ENCODE measurements at regions not wholly inside any gene's neighbourhood (a gene's known extent, or its start where the extent isn't known, plus 50 kb on each side); places are given as distances from the start of the nearest gene placed in this dataset.

DNA sequence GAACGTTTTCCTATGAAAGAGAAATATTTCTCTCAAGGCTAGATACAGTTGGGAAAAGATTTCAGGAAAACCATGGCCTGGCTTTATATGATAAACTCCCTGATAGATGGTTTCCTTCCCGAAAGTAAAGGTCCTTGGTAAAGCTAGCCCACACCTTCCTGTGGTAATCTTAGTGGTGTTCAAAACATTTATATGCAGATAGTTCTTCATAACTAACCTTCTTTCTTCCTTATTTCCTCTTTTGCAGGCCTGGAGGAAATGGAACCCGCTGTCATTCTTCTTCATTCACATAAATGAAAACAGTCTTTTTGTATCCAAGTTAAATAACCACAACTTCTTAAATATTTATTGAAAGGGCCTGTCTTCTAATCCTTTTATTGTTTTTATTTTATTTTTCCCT lies 474.0 kb upstream of the ACTBL2 start:
- Histone ChIP-seq H3K4me3 (ENCODE audit: low read depth, low read length) (no peak overlapping the region), H3K27me3 (ENCODE audit: control insufficient read depth, insufficient read depth, low read length) (no peaks in the 10 kb centered on the region), H3K36me3 (ENCODE audit: control insufficient read depth, insufficient read depth, low read length) (no peaks in the 10 kb centered on the region)
- DNase-seq (ENCODE audit: low read depth), result no peak
- TF ChIP-seq CTCF (IDR thresholded peaks at IDR 0.05; ENCODE audit: insufficient read depth, low read length, poor library complexity, severe bottlenecking), result no peak

DNA sequence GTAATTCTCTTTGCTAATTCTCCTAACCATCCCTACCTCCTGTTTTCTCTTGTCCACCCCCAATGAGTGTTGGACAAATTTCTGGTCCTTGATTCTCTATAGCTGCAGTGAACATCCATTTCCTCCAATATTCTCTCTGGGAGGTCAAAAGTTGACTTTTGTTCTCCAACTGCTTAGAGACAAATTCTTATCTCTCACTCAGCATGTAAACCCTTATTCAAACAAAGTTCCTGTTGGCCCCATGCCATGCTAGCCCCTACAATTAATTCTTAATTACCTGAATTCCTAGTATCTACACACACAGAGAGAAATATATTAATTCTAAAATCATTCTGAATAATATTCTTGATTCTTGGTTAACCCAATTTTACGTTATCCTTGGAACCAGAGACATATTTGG lies 472.9 kb upstream of the ACTBL2 start:
- H3K27me3 ChIP-seq (ENCODE audit: control insufficient read depth, insufficient read depth, low read length), result no peaks in the 10 kb centered on the region
- no peaks in the 10 kb centered on the region for H3K36me3 ChIP-seq (ENCODE audit: control insufficient read depth, insufficient read depth, low read length)
- DNase-seq (ENCODE audit: low read depth), result no peak
- no peak for TF ChIP-seq CTCF (IDR thresholded peaks at IDR 0.05; ENCODE audit: insufficient read depth, low read length, poor library complexity, severe bottlenecking)
- H3K4me3 ChIP-seq (ENCODE audit: low read depth, low read length), result no peak overlapping the region

DNA sequence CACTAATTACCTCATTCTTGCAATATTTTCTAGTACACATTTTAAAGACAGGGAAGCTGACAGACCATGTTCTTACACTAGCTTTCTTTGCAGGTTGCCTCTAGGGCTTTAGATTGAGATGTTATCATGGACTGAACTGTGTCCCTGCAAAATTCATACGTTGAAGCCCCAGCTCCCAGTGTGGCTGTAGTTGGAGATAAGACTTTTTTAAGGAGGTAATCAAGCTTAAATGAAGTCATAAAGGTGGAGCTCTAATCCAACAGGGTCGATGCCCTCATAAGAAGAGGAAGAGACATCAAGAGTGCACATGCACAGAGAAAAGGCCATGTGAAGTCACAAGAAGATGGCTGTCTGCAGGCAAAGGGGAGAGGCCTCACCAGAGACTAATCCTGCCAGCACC lies 471.2 kb upstream of the ACTBL2 start:
- DNase-seq (ENCODE audit: low read depth), result no peak
- TF ChIP-seq CTCF (IDR thresholded peaks at IDR 0.05; ENCODE audit: insufficient read depth, low read length, poor library complexity, severe bottlenecking), result no peak
- Histone ChIP-seq H3K4me3 (ENCODE audit: low read depth, low read length) (no peak overlapping the region), H3K36me3 (ENCODE audit: control insufficient read depth, insufficient read depth, low read length) (no peaks in the 10 kb centered on the region), H3K27me3 (ENCODE audit: control insufficient read depth, insufficient read depth, low read length) (no peaks in the 10 kb centered on the region)

- no peak for TF ChIP-seq CTCF (IDR thresholded peaks at IDR 0.05; ENCODE audit: insufficient read depth, low read length, poor library complexity, severe bottlenecking)
- no peak for DNase-seq (ENCODE audit: low read depth)
- Histone ChIP-seq H3K4me3 (ENCODE audit: low read depth, low read length) (no peak overlapping the region), H3K36me3 (ENCODE audit: control insufficient read depth, insufficient read depth, low read length) (no peaks in the 10 kb centered on the region), H3K27me3 (ENCODE audit: control insufficient read depth, insufficient read depth, low read length) (no peaks in the 10 kb centered on the region)
Observed at GRCh38 chr5:57950616-57951228, 468.1 kb upstream of the ACTBL2 start.

- no peak for DNase-seq (ENCODE audit: low read depth)
- Histone ChIP-seq H3K4me3 (ENCODE audit: low read depth, low read length) (no peak overlapping the region), H3K36me3 (ENCODE audit: control insufficient read depth, insufficient read depth, low read length) (no peaks in the 10 kb centered on the region), H3K27me3 (ENCODE audit: control insufficient read depth, insufficient read depth, low read length) (no peaks in the 10 kb centered on the region)
- TF ChIP-seq CTCF (IDR thresholded peaks at IDR 0.05; ENCODE audit: insufficient read depth, low read length, poor library complexity, severe bottlenecking), result no peak
Observed at GRCh38 chr5:57948091-57948490, 465.5 kb upstream of the ACTBL2 start.

- Histone ChIP-seq H3K27me3 (ENCODE audit: control insufficient read depth, insufficient read depth, low read length) (no peaks in the 10 kb centered on the region), H3K4me3 (ENCODE audit: low read depth, low read length) (no peak overlapping the region), H3K36me3 (ENCODE audit: control insufficient read depth, insufficient read depth, low read length) (no peaks in the 10 kb centered on the region)
- no peak for TF ChIP-seq CTCF (IDR thresholded peaks at IDR 0.05; ENCODE audit: insufficient read depth, low read length, poor library complexity, severe bottlenecking)
- no peak for DNase-seq (ENCODE audit: low read depth)
Observed at GRCh38 chr5:57947181-57947580, 464.6 kb upstream of the ACTBL2 start.
